VCaP (cell line): ENCODE measurements at regions not wholly inside any gene's neighbourhood (a gene's known extent, or its start where the extent isn't known, plus 50 kb on each side); places are given as distances from the start of the nearest gene placed in this dataset.

ENCODE experiments used
- H3K27ac ChIP-seq: fragments of 450-650 bp; 2 replicates; pipeline ENCODE4 v1.5.1; 2017
- CTCF ChIP-seq: fragments of 450-650 bp; conservative IDR thresholded peaks from 2 replicates; pipeline ENCODE4 v1.5.1; 2017; ENCODE audit warnings: mild to moderate bottlenecking, moderate library complexity

- TF ChIP-seq CTCF, result no peak
- no peak overlapping the region for H3K27ac ChIP-seq
These were observed 262.7 kb downstream of the CD83 start for GRCh38 chr6:14380086-14380820.

- no peak for TF ChIP-seq CTCF
- no peak overlapping the region for H3K27ac ChIP-seq
These were observed 263.6 kb downstream of the CD83 start for GRCh38 chr6:14380901-14381828.

- TF ChIP-seq CTCF, result no peak
- H3K27ac ChIP-seq, result no peak overlapping the region
These were observed 264.5 kb downstream of the CD83 start for GRCh38 chr6:14381829-14382677.

GRCh38 chr6:14382678-14383236 is 265.2 kb downstream of the CD83 start:
- no peak for TF ChIP-seq CTCF
- no peak overlapping the region for H3K27ac ChIP-seq

GRCh38 chr6:14383393-14384174 is 266.0 kb downstream of the CD83 start:
- no peak overlapping the region for H3K27ac ChIP-seq
- TF ChIP-seq CTCF, result no peak

- no peak overlapping the region for H3K27ac ChIP-seq
These were observed 266.8 kb downstream of the CD83 start for GRCh38 chr6:14384175-14384949.

More at GRCh38 chr6:14384175-14384949, 266.8 kb downstream of the CD83 start:
- no peak for TF ChIP-seq CTCF
